ENCODE measurements at regions not wholly inside any gene's neighbourhood (a gene's known extent, or its start where the extent isn't known, plus 50 kb on each side); places are given as distances from the start of the nearest gene placed in this dataset.
A peak's percentile ranks its signal among the peaks of the same experiment; 100 is the strongest.

DNA sequence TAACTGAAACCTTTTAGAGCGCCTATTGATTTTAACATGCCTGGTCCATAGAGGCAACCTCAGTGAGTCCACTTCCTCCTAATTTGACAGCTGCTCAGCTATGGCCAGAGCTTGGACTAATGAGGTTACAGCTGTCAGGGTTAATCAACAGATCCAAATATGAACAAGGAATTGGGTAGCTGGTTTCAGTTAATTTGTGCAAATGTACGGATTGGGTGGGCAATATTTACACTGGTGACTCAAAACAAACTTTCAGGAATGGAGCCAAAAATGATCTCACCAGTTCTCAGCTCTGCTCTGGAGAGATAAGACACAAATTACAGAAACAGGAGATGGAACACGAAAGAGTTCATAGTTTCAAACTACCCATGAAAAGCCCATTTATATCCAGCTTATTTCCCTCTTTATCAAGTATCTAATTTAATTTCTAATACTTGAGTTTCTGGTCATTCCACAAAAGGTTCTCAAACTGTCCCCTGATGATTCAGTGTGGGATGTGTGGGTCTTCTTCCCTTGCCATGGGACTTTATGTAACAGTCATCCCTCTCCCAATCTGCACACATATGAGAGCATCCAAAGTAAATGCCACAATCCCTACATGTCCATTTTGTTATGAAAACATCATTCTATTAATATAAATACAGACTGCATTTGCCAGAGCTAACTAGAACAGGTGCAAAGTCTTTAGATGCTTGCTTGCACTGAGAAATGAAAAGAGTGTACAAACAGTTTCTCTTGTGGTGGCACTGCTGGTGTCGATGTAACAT, 149.9 kb downstream of the RPS12 start:
- H3K27me3 Mint-ChIP-seq (ENCODE audit: low read depth): no peaks in the 10 kb centered on the region
- no peaks in the 10 kb centered on the region for H3K36me3 Mint-ChIP-seq (ENCODE audit: low read depth)
- no peak overlapping the region for H3K4me3 Mint-ChIP-seq (ENCODE audit: unreplicated experiment)
- H3K9me3 Mint-ChIP-seq (ENCODE audit: low read depth): no peaks in the 10 kb centered on the region
- TF ChIP-seq CTCF (IDR thresholded peaks at IDR 0.05): no peak
- H3K27ac Mint-ChIP-seq (ENCODE audit: unreplicated experiment): peak overlapping the region; percentile 49
- peaks cover 34% of the 10 kb centered on the region for H3K4me1 Mint-ChIP-seq (ENCODE audit: low read depth)
- no peak for DNase-seq (ENCODE audit: low spot score)

- H3K4me1 Mint-ChIP-seq (ENCODE audit: low read depth): peaks cover 34% of the 10 kb centered on the region
- H3K4me3 Mint-ChIP-seq (ENCODE audit: unreplicated experiment): no peak overlapping the region
Measured at GRCh38 chr6:132964868-132965382, 150.6 kb downstream of the RPS12 start.

DNA sequence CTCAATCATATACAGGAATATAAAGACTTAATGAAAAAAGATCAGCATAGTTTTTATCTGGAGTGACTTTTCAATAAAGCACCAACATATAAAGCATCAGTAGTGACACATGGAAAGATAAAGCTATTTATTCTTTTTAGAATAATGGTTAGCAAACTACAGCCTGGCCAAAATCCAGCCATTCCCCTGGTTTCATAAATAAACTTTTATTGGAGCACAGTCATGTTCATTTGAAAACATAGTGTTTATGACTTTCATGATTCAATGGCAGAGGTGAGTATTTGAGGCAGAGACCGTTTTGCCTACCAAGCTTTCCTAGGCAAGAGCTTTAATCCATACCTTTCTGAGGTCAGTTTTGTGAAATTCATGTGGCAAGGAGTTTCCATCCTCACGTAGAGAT, 153.5 kb downstream of the RPS12 start:
- no peak for TF ChIP-seq CTCF (IDR thresholded peaks at IDR 0.05)
- no peak overlapping the region for H3K27ac Mint-ChIP-seq (ENCODE audit: unreplicated experiment)
- H3K4me1 Mint-ChIP-seq (ENCODE audit: low read depth): peaks cover 21% of the 10 kb centered on the region
- H3K36me3 Mint-ChIP-seq (ENCODE audit: low read depth): no peaks in the 10 kb centered on the region
- DNase-seq (ENCODE audit: low spot score): no peak
- no peaks in the 10 kb centered on the region for H3K9me3 Mint-ChIP-seq (ENCODE audit: low read depth)
- H3K4me3 Mint-ChIP-seq (ENCODE audit: unreplicated experiment): no peak overlapping the region
- H3K27me3 Mint-ChIP-seq (ENCODE audit: low read depth): no peaks in the 10 kb centered on the region

More at GRCh38 chr6:132964868-132965382, 150.6 kb downstream of the RPS12 start:
- DNase-seq (ENCODE audit: low spot score): no peak
- no peaks in the 10 kb centered on the region for H3K36me3 Mint-ChIP-seq (ENCODE audit: low read depth)
- peak overlapping the region; percentile 49 for H3K27ac Mint-ChIP-seq (ENCODE audit: unreplicated experiment)
- H3K27me3 Mint-ChIP-seq (ENCODE audit: low read depth): no peaks in the 10 kb centered on the region
- peak; percentile 74 for TF ChIP-seq CTCF (IDR thresholded peaks at IDR 0.05)
- H3K9me3 Mint-ChIP-seq (ENCODE audit: low read depth): no peaks in the 10 kb centered on the region

GRCh38 chr6:132968419-132968950, 154.1 kb downstream of the RPS12 start:
- no peak for DNase-seq (ENCODE audit: low spot score)
- peaks cover 24% of the 10 kb centered on the region for H3K4me1 Mint-ChIP-seq (ENCODE audit: low read depth)
- H3K4me3 Mint-ChIP-seq (ENCODE audit: unreplicated experiment): no peak overlapping the region
- TF ChIP-seq CTCF (IDR thresholded peaks at IDR 0.05): no peak
- H3K9me3 Mint-ChIP-seq (ENCODE audit: low read depth): no peaks in the 10 kb centered on the region
- no peak overlapping the region for H3K27ac Mint-ChIP-seq (ENCODE audit: unreplicated experiment)
- H3K27me3 Mint-ChIP-seq (ENCODE audit: low read depth): no peaks in the 10 kb centered on the region
- H3K36me3 Mint-ChIP-seq (ENCODE audit: low read depth): no peaks in the 10 kb centered on the region

DNA sequence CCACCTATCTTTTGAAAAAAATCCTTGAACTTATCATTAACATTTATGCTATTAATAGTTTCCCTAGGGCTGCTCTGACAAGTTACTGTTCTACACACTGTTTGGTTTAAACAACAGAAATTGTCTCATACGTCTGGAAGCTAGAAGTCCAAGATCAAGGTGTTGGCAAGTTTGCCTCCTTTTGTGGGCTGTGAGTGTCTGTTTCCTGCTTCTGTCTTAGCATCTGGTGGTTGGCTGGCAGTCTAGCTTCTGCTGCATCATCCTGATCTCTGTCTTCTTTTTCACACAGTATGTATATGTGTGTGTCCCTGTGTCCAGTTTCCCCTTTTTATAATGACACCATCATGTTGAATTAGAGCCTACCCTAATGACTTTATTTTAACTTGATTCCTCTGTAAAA, 154.8 kb downstream of the RPS12 start:
- H3K9me3 Mint-ChIP-seq (ENCODE audit: low read depth): no peaks in the 10 kb centered on the region
- peaks cover 20% of the 10 kb centered on the region for H3K4me1 Mint-ChIP-seq (ENCODE audit: low read depth)
- H3K36me3 Mint-ChIP-seq (ENCODE audit: low read depth): no peaks in the 10 kb centered on the region
- H3K27ac Mint-ChIP-seq (ENCODE audit: unreplicated experiment): no peak overlapping the region
- H3K27me3 Mint-ChIP-seq (ENCODE audit: low read depth): no peaks in the 10 kb centered on the region
- no peak for TF ChIP-seq CTCF (IDR thresholded peaks at IDR 0.05)
- H3K4me3 Mint-ChIP-seq (ENCODE audit: unreplicated experiment): no peak overlapping the region
- DNase-seq (ENCODE audit: low spot score): no peak
